Left renal pelvis (tissue), 4 donors: ENCODE measurements at regions not wholly inside any gene's neighbourhood (a gene's known extent, or its start where the extent isn't known, plus 50 kb on each side); places are given as distances from the start of the nearest gene placed in this dataset.

Source experiments
- DNase-seq, 4 donors: peaks; one replicate each; pipeline ENCODE4 v3.0.0-alpha.2; 2013; ENCODE audit warnings: low read depth in 4 of 4, low spot score in 3 of 4

DNA sequence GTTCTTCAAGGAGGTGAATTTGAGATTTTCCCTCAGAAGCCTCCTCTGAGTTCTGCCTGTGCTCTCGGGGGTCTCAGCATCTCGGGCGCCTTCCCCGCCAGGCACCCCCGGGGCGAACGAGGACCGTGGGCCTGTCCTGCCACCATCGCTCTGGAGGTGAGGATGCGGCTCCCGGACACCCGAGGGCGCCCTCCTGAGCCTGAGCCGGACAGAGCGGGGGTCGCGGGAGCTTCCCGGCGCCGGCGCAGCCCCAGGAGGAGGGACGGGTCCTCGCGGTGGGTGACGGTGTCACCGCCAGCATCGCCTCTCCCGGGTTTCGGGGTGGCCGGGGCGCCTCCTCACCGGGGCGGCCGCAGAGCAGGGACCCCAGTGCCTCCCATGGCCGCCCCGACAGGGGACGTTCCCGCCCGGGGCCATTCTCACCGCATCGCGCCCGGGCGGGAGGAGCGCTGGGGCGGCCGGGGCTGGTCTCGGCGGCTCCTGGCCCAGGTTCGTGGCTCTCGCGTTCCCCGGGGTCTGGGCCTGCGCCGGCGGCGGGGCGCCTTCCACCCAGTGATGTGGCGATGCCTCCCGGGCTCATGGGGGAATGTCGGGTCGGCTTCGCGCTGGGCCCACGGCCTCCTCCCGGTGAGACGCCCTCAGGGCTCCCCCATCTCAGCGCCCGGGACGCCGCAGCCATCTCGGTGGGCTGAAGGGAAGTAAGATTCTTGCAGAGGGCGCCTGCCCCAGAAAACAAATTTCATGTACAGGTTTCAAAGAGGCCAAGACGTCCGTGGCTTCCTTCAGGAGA, 210.5 kb downstream of the ERMARD start:
- DNase-seq: no peak

DNA sequence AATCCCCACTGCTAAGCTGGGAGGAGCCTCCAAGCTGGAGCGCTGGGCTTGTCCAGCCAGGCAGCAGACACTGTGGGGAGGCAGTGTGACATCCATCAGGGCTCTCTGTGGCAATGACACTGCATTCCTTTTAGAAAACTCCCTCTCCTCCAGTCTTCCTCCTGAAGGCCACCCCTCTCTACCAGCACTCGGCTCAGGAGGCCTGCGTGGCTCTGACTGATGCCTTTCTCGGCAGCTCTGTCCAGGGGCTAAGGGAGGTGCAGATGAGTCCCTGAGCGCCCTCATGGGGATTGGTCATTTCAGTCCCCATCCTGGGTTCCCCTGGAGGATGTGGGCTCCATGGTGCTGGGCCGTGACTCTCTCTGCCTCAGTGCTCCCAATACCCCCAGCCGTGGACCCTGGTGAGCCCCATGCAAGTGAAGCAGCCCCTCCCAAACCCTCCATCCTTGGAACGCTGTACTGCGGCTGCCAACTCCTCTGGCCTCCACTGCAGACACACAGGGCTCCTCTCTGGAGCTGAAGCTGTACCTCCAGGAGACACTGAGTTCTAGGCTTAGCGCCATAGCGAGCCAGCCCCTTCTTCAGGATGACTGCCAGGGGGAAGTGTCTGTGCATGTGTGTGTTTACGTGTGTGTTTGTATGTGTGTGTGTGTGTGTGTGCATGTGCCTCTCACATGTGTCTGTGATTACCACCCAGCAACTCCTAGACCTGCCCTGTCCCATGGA, 209.6 kb downstream of the ERMARD start:
- no peak for DNase-seq

DNA sequence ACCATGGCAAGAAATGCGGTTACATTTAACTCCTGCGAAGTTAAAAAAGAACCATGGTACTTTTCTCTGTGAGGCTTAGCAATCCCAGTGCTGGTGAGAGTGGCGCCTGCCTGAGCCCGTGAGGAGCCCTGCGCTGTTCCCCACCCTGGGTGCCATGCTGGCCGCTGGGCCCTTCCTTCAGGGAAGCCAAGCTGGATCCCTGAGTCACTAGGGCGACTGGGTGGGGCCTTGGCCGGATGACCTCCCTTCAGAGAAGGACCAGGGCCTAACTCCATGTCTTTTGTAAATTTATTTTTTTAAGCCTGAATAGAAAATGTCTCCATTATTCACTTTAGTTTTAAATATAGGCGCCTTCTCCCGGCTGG, 209.1 kb downstream of the ERMARD start:
- DNase-seq: no peak

DNA sequence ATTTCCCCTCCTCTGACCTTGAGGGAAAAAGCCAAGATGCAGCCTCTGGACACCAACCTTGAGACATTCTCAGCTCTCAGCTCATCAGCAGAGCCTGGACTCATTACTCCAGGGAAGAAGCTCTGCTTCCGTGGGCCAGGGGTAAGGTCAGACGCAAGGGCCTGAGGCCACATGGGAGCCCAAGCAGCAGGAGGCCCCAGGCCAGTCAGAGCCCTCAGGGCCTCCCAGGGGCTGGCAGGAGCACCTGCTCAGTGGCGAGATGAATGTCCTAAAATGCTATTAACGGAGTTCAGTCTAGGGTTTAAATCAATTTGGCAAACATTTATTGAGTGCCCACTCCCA, 208.6 kb downstream of the ERMARD start:
- DNase-seq: no peak

DNA sequence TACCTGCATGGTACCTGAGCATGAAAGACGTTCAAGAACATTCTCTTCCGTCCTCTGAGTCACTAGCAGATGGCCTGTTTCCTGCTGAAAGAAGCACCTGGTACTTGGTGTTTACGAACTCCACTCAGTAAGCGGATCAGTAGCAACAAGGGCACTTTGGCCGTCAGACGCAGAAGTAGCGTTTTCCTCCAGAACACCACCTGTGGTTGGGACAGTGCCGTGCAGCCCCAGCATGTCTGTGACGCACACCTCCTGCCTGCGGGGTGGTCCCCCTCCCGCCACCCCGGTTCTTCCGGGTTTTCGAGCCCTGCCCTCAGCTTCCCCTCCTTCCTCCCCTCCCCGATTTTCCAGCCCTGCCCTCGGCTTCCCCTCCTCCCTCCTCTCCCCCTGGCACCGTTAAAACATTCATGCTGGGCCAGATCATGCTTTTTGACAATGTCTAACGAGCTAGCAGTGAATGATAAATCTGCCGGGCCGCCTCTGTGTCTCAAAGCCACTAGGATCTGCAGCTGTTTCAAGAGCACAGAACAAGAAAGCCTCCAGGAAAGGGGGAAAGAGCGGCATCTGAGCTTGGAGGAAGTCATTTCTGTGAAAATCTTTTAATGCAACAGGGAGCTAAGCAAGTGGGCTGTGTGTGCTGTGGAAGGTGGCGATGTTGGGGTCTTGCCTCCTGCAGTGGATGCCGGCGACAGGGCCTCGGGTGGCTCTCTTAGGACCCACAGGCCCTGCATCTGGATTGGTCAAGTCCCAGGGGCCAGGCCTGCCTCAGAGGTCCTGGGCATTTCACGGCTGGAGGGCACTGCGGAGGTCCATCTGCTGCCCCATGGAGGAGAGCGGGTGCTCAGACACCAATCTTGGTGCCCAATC, 207.9 kb downstream of the ERMARD start:
- no peak for DNase-seq

DNA sequence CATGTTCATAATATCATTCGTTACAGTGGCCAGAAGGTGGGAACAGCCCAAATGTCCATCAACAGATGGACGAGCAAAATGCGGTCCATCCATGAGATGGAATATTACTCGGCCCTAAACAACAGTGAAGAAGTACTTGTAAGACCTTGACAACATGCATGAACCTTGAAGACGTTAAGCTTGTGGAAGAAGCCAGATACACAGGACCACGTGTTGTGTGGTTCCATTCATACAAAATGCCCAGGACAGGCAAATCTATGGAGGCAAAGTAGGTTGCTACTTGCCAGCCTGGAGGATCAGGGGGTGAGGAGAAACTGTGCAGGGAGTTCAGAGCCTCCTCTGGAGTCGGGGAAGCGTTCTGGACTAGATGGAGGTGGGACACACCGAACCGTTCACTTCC, 207.1 kb downstream of the ERMARD start:
- DNase-seq: no peak

DNA sequence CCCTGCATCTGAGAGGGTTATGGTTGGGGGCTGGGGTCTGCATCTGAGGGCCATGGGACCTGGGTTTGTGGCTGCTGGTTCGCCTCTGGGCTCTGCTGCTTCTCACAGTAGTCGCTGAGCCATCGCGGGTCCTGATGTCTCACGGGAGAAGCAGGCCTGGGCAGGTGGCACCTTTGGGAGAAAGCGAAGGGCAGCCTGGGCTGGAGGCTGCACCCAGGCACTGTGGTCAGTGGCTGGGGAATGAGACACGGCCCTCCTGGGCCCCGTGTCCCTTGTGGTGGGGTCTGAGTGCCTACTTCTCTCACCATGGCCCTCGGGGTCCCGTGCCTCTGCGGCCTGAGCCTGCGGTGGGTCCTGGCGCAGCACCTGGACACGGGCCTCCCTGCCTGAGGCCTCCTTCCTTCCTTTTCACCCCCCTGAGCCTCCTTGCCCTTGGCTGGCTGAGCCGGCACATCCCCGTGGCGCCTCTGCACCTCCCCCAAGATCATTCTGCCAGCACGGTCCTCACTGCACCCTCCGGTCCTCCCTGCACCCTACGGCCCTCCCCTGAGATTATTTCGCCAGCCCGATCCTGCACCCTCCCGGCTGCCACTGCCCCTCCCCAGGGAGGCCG, 206.0 kb downstream of the ERMARD start:
- no peak for DNase-seq

DNA sequence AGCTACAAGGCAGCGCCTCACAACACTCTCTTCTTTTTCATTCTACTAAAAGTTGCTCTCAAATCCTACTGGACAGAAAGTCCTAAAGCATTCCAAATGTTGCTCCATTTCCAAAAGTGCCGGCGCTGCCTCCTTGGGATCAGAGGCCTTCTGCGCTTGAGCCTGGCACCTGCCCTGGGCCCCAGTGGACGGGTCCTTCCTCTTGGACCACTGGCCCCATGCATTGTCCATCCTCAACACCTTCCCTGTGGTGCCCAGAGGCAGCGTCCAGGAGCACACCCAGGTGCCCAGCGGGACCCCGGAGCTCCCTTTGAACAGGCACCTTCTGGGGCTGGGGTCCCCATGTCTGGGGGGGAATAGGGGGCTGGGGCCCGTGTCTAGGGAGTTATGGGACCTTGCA, 205.2 kb downstream of the ERMARD start:
- DNase-seq: no peak

DNA sequence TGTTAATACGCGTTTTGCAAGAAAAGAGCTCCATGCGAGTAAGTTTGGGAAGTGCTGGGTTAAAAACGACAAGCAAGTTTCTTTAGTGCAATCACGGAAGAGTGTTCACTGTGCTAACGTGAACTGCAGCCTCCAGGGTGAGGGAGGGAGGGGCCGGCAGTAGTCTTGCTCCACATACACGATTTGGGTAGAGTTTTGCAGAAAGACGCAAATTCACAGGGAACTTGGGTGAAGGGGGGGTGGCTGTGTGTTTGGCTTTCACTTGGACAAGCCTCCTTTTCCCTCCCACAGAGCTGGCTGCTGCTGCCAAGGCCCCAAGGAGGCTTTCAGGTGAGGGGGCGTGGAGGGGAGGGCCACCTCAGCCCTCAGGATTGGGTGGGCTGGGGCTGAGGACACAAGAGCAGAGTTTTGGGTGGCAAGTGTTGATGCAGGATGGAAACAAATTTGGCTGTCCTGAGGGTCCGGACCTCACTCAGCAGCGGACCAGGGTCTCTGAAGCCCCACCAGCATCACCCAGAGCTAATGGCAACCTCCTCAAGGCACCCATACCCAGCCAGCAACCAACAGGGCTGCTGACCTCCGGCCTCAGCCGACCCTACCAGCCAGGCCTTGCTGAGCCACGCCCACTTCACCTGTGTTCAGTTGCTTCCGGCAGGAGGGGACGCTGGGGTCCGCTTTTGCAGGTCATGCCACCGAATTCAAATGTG, 204.5 kb downstream of the ERMARD start:
- no peak for DNase-seq

DNA sequence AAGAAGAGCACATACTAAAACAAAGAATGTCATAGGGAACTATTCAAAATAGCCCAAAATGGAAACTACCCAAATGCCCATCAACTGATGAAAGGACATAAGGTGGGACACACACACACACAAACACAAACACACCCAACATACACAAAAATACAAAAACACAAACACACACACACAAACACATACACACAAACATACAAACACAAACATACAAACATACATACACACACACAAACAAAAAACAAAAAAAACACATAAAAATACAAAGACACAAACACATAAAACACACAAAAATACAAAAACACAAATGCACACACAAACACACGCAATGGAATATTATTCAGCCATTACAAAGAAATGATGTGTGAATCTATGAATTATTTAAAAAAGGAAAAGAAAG, 203.6 kb downstream of the ERMARD start:
- DNase-seq: no peak

DNA sequence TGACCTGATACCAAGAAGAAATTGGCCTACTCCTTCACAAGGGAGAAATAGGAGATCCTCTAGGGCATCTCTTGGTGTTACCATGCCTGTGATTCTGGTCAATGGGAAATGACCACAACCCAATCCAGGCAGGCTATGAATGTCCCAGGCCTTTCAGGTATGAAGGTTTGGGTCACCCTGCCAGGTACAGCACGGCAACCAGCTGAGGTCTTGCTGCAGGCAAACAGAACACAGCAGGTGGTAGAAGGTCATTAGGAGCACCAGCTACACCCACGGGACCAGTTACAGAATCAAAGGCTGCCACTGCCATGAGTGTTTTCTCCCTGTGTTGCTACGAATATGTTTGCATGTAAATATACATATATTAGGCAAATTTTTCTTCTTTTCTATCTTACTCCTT, 202.3 kb downstream of the ERMARD start:
- DNase-seq: no peak

DNA sequence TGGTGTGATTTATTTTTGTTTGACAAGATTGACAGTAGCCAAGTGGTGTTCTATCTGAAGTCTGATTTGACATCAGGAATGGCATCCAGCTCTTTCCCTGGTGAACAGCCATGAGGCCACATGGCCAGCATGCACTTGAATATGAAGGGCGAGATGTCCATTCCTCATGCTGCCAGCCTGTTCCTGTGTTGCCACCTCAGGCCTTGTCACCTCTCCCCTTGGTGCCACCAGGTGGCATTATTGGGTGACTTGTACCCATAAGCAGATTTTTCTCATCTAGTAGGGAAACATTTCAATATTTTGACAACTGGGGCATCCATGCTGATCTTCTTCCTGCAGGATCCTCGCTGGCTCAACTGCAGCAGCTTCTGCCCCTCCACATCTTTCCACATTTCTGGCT, 199.1 kb downstream of the ERMARD start:
- no peak for DNase-seq

DNA sequence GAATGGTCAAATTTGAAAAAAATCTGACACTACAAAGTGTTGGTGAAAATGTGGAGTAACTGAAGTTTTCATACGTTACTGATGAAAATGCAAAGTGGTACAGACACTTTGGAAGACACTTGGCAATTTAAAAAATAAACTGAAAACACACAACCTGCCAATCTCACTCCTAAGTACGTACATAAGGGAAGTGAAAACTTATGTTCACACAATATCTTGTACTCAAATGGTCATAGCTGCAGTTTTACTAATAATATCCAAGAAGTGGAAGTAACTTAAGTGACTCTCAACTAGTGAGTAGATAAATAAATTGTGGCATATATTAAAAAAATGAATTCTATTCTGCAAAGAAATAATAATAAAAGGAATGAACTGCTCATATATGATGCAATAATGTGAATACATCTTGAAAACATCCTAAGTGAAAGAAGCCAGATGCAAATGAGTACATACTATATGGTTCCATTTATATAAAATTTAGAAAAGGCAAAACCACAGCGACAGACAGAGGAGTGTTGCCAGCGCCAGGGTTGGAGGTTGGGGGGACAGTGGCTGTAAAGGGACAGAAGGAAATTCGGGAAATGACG, 198.2 kb downstream of the ERMARD start:
- DNase-seq: no peak

DNA sequence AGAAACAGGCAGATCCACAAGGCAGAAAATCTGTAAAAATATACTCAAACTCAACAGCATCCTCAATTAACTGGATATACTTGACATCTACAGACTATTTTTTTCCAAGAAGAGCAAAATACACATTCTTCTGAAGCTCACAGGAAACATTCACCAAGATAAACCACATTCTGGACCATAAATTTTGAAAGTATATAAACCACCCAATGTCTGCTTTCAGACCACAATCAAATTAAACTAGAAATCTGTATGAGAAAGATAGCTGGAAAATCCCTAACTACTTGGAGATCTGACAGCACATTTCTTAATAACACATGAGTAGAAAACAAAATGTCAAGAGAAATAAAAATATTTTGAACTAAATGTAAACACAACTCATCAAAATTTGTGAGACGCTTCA, 195.5 kb downstream of the ERMARD start:
- DNase-seq: no peak

DNA sequence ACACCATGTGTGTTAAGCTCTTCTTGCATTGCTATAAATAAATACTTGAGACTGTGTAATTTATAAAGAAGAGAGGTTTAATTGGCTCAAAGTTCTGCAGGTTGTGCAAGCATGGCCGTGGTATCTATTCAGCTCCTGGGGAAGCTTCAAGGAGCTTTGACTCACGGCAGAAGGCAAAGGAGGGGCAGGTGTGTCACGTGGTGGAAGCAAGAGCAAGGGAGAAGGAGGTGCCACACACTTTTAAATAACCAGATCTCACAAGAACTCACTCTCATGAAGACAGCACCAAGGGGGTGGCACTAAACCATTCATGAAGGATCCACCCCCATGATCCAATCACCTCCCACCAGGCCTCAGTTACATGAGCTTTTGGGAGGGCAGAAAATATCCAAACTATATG, 193.7 kb downstream of the ERMARD start:
- no peak for DNase-seq

DNA sequence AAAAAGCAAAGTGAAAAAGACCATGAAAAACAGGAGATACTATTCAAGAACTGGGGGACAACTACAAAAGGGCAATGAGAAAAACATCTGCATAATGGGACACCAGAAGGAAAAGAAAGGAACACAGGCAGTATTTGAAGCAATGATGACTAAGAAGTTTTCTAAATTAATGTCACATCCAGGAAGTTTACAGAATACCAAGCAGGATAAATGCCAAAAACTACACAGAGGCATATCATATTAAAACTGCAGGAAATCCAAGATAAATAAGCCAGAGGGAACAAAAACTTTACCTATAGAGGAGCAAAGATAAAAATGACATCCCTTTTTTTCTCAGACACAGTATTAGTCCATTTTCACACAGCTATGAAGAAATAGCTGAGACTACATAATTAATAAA, 193.0 kb downstream of the ERMARD start:
- DNase-seq: no peak

DNA sequence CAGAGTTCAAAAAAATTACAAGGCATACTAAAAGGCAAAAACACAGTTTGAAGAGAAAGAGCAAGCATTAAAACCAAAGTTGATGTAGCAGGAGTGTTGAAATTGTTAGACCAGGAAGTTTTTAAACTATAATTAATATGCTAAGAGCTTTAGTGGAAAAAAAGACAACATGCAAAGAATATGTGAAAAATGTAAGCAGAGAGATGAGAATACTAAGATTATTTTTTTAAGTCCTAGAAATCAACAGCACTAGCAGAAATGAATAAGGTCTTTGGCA, 192.6 kb downstream of the ERMARD start:
- no peak for DNase-seq

DNA sequence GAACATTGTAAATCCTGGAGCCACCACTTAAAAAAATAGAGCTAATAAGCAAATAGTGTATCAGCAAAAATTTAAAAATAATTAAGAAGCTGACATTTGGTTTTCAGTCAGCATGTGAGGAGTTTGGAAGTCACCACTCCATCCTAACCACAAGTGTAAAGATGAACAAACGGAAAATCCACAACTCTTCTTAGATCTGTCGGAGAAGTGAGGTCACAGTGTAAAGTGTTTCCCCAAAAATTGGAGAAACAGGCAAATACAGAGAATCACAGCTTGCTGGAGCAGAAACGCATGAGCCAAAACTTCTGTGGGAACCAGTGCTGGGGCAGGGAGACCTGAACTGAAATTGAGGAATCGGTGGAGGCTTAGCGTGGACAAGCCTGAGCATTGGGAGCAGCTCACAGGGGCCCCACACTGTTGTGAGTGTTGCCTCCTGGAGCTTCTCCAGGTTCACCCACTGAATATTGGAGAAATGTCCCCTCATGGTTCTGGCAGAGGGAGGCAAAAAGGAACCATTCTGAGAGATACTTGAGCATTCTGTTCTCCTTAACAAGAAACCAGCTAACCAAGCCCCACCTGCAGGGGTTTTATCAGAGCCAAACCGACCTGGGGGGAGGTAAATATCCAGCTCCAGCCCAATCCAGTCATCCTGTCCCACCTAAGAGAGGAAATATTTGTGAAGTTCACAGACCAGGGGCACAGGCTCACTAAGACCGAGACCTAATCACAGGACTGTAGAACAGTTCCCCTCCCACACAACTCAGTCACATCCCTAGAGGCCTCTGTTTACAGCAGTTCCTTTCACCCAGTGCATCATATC, 192.0 kb downstream of the ERMARD start:
- no peak for DNase-seq

DNA sequence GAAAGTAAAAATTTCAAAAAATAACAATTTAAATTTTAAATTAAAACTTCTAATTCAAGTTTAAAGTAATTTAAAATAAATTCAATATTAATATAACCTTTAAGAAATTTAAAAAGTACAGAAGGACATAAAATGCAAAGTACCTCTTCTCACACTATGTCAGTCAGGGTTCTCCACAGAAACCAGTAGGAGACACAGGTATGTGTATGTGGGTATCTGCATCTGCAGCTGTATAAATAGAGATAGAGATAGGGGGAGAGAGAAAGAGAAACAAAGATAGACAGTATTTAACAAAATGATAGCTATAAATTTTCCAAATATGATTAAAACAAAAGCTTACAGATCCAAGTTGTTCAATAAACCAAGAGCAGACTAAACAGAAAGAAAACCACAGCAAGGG, 190.8 kb downstream of the ERMARD start:
- DNase-seq: no peak
